Hepatic stellate cell (primary cell): ENCODE measurements at regions not wholly inside any gene's neighbourhood (a gene's known extent, or its start where the extent isn't known, plus 50 kb on each side); places are given as distances from the start of the nearest gene placed in this dataset.

Experiments used
- DNase-seq: peaks from one replicate; pipeline ENCODE4 v3.0.0; 2011; ENCODE audit warnings: low spot score

DNA sequence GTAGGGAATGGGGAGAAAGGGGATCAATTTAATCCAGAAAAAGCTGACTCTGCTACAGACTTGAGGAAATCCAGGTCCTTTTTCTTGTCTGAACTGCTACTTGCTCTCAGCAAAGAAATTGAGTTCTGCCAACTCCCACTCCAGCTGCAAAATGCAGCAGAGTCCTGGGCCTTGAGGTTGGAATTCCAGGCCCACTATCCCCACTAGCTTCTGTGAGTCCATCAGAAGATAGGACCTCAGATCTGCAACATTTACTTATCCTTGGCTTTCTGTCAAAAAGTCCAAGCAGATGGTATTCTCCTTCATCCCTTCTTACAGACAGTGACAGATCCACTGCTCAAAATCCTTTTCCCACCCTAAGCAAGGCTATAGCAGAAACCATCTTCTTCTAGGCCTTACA, 219.2 kb downstream of the ARHGAP12 start:
- no peak for DNase-seq

DNA sequence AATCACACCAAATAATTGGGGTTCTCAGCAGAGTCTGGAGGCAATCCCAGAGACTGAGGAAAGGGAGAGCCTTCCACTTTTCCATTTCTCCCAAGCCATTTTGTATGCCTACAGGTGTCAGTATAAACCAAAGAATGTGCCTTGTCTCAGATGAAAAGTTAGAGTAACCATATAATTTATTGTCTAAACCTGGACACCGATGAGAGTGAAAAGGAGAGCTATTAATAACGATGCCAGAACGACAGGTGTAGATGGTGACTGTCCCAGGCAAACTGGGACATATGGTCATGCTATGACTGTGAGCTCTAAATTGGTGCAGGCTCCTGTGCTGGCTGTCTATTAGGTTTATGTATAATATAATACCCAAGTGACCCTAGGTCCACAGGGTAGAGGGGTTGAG, 219.6 kb downstream of the ARHGAP12 start:
- DNase-seq, result no peak

DNA sequence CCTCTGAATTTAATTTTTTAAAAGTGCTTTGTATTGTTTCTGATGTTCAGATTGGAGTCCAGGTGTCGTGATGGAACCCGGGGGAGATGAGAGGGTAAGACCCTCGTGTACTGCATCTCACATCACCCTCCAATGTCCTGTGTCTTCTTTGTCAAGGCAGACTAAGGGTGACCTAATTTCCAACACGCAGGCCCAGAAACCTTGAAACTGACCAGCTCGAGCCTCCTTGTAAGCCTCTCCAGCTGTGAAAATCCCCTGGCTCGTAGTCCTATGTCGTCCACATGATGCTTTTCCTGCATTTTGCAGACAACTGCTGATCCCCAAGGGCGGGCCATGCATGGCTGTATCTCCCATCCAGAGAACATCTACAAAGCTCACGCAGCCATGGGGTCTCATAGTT, 220.2 kb downstream of the ARHGAP12 start:
- DNase-seq, result no peak

DNA sequence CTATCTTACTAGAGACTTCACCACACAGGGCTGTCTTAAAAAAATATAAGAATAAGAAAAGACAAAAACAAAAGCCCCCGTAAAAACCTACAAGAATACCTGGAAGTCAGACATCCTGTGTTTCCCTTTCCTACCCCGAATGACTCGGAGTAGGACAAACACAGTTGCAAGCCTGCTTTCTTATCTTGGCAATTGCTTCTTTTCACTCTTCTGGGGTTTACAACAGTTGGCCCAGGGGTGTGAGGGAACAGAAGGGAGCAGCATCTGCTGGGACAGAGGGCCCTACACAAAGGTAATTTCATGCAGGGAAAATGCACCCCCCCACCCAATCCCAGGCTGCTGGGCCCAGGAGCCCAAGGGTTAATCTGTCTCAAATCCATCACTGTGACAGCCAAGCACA, 220.6 kb downstream of the ARHGAP12 start:
- DNase-seq, result no peak

DNA sequence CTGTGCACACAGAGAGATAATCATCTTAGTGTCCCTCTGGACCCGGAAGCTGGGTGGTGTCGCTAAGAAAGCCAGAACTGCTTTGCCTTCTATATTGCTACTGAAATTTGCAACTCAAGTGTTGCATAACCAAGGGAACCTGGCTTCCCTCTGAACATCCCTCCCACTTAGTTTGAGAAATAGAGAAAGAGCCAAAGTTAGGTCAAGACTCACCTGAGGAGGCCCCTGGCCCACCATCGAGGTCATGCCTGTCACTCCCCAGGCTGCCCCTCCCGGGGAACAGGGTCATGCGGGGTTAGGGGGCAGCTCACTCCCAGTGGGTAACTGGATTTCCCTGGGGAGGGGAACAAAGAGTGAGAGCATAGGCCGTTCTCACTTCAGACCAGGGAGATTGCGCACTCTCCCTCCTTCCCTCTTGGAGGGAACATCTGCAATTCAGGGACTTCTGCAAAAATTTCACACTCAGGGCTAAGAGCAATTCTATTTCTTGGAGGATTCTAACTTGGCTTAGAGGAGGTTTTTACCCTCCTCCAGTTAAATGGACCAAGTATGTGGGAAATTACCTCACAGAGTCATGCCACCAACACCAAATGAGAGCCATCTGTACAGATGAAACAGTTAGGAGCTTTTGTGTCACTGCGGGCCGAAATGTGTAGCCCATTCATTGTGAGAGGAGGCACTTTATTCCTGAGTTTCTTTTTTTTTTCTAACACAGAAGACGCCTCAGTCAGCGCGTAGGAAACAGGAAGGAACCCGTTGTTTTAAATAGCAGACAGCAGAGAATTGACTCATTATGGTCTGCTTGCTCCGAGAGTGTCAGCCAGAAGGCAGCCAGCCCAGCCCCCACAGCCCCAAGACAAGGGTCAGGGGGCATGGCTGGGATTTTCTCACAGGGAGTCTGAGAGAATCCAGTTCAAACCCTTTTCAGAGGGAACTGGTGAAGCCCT, 221.3 kb downstream of the ARHGAP12 start:
- DNase-seq, result peak; percentile 48

DNA sequence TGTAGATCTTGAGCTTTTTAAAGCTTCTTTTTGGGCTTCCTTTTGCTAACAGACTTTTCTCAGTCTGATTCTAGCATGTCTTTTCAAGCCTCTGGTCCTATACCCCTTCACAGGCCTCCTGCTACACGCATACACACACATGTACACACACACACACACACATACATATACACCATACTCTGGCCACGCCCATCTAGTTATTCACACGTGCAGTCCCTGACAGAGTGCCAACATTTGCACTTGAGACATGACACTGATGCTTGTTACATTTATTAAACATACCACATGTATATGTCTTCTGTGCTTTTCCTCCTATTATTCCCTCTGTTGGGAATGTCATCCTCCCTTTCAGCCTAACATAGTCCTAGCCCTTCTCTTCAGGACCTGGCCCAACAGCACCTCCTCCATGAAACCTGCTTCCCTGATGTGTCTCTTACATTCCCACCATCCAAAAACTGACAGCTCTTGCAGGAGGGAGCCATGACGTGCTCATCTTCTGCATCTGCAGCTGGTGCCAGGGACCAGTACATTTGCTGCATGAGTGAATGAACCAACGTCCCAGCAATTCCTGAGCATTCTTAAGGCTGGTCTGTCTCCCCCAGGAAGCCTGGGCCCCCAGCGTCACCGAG, 222.1 kb downstream of the ARHGAP12 start:
- no peak for DNase-seq

DNA sequence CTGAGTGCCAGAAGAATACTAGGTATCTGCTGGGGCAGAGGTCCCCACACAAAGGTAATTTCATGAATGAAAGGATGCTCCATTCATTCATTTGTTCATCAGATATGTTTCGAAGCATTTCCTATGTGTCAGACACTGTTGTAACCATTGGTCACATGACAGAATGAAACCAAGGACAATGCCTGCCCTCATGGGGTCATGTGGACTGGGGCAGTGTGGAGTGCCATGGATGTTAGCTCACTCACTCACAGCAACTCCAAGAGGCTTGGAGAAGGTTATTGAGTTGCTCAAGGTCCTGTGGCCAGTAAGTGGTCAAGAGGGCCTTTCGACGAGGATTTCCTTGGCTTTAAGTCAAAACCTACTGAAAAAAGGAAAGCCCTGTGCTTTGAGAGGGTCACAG, 223.5 kb downstream of the ARHGAP12 start:
- no peak for DNase-seq

DNA sequence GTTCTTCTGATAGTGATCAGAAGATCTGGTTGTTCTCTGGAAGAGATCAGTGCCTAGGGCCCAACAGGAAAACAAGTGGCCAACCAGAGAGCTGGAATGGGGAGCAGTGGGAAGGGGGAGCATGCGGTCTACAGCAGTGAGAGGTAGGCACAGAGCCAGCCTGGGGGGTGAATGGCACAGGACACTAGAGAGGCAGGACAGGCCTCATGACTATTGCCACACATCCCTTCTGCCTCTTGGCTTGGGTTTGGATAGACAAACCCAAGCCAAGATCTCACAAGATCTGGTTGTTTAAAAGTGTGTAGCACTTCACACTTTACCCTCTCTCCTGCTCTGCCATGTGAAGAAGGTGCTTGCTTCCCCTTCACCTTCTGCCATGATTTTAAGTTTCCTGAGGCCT, 224.4 kb downstream of the ARHGAP12 start:
- no peak for DNase-seq

DNA sequence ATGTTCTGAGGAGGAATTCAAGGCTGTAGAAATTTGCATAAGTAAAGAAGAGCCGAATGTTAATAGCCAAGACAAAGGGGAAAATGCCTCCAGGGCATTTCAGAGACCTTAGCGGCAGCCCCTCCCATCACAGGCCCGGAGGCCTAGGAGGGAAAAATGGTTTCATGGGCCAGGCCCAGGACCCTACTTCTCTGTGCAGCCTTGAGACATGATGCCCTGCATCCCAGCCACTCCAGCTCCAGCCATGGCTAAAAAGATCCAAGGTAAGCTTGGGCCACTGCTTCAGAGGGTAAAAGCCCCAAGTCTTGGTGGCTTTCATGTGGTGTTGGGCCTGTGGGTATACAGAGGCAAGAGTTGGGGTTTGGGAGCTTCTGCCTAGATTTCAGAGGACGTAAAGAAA, 225.7 kb downstream of the ARHGAP12 start:
- no peak for DNase-seq

DNA sequence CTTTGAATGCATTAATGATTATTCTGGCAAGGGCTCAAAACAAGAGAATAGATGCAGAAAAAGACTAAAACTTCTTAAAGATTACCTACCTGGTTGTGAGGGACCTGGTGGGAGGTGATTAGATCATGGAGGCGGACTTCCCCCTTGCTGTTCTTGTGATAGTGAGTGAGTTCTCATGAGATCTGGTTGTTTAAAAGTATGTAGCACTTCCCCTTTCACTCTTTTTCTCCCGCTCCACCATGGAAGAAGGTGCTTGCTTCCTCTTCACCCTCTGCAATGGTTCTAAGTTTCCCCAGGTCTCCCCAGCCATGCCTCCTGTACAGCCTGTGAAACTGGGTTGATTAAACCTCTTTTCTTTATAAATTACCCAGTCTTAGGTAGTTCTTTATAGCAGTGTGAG, 226.6 kb downstream of the ARHGAP12 start:
- no peak for DNase-seq

DNA sequence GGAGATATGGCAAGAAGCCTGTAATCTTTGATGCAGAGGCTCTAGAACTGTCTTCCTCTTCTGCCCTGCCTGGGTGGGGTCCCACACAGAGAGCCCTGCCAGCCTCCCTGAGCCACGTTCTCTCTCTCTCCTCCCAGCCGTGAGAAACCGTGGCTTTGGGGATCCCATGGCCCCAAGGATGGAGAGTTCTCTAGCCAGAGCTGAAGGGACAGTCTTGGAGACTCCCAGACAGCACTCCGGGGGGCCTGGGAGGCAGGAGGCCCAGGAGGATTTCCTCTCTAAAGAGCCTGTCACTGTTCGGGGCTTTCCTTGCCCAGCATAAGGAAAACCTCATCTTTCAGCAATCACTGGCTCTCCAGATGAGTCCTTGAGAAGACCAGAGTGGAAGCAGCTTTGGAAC, 227.1 kb downstream of the ARHGAP12 start:
- no peak for DNase-seq

DNA sequence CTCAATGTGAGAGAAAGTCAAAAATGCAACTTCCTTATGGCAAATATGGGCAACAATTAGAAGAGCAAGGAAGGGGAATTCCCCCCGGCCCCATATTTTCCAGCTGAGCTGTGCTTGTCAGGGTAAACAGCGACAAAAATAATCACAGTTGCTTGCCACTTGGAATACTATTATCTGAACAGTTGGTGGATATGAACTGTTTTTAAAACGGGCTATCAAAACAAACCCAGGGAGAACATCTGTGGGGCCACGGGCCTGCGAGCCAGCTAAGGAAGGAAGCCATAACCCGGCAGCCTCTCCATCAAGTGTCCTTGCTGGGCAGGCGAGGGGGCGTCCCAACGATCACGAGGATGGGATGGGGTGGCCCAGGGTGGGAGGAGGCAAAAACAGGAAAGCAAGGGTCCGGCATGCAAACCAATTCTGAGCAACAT, 228.4 kb downstream of the ARHGAP12 start:
- DNase-seq, result no peak

DNA sequence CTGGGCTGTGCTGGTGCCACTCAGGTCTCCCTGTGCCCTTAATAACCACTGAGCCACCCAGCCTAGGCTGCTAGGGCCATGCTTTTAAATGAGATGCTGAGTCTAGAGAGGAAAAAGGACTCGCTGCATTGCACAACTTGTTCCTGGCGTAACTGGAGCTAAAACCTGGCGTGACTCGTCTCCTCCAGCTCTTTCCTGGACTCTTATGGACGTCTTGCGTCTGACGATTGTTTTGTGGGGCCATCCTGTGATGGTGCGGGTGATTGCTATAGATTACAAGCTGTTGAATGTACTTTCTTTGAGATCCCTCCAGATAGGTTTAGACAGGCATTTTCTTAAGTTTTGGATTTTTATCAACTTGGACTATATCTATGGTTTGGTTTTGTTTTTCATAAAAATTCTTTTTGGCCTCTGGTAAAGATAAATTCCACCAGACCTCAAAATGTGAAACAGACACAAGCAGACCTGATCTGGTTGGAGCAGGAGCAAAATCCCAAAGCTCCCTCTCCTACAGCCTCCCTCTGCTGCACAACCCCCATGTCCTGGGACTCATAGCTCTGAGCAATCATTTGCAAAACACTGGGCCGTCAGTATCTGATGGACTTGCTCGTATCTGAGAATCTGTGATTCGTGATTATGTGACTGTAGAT, 230.3 kb downstream of the ARHGAP12 start:
- peak; percentile 42 for DNase-seq

DNA sequence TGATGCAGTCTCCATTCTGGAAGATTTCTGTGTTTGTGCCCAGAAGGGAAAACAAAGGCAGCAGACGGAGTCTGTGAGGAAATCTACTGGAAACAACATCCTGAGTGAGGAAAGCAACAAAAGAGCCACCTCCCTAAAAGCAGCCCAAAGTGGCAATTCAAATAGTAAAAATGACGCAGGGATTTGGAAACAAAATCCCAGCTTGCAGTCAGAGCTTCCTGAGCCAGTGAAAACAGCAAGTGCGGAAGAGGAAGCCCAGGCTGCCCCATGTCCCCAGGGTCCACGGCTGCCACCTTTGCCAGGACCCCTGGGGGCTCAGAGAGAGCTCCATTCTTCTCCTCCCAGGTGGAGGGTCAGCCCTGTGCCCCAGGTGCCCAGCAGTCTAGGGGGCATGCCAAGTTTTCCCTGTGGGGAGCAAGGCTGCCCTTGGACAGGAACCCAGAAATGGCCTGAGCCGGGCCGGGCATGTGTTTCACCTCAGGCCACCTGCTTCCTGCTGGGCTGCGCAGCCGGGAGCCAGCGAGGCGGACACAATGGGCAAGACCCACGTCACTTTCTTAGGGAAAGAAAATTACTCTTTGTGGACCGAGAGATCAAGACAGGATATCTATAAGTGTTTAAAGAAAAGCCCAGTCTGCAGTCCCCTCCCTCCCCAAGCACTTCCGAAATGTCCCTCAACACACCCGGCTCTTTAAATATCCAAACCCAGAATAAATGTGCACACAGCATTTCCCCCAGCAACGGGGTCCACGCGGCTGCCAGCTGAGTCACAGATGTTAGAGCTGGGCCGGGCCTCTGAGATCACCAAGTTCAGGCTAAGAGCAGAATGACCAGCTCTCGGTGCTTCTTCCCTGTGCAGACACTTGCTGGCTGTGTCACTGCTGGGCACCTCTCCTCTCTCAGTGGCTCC, 231.1 kb downstream of the ARHGAP12 start:
- peak; percentile 66 for DNase-seq

DNA sequence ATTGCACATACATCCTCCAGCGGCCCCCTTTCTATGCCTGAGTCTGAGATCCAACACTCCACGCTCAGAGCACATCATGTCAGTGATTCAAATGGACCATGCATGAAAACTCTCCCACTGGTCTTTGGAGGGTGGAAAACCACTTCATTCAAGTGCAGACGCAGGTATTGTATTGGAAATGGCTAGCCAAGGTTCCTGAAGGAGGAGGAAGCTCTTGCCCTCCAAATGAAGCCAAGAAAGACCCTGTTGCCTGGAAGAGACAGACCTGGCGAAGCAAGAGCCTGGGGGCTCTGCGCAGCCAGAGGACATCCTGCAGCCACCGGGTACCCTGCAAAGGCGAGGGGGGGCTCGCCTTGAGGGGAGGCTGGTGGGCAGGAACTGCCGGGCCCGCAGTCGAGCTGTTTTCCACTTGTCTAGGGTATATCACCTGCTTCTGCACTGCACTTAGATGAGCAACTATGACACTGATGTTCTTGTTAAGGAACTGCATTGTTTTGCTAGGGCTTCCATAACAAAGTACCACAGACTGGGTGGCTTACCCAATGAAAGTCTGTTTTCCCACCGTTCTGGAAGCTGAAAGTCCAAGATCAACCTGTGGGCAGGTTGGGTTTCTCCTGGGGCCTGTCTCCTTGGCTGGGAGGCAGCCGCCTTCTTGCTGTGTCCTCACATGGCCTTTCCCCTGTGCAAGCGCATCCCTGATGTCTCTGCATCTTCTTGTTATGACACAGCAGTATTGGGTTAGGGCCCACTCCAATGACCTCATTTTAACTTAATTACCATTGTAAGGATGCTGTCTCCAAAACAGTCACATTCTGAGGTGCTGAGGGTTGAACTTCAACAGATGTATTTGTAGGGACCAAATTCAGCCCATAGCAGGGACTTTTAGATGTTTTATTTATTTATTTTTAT, 233.4 kb downstream of the ARHGAP12 start:
- DNase-seq, result no peak

DNA sequence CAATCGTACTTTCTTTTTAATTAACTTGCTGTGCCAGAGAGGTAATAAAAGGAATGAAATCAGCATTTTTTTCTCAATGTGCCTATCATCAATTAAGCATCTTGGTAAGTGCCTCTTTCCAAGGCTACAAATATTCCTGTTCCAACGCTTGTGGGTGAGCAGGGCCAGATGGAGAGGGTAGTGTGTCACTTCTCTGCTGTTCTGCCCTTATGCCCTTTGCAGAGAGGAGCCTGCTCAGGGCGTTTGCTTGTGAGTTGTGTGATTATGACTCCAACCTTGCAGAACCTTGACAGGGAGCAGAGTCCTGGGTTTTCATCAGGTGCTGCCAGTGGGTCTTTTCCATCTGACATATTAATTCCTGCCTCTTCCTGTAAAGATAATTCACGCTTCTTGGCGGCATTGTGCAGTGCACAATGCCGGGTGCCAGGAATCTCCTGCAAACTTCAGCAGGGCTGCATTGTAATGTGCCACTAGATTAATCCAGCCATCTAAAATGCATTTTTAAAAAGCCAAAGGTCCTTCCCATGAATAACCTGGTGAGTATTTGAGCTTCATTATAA, 234.4 kb downstream of the ARHGAP12 start:
- DNase-seq, result no peak

DNA sequence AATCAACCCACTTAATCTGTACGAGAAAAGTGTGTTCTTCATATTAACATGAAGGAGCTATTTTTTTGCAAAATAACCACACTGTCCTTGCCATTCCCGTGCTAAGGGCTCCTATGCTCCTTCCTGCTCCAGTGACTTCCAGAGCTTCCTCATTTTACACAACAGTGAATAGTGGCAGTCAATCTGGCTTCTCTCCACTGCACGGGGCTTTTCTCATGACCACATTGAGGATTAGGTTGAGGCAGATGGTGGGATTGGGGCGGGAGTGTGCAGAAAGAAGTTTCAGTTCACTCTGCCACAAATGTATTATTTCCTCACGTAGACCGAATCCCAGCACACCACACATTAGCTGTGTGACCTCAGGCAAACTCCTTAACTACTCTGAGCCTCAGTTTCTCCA, 235.1 kb downstream of the ARHGAP12 start:
- no peak for DNase-seq

DNA sequence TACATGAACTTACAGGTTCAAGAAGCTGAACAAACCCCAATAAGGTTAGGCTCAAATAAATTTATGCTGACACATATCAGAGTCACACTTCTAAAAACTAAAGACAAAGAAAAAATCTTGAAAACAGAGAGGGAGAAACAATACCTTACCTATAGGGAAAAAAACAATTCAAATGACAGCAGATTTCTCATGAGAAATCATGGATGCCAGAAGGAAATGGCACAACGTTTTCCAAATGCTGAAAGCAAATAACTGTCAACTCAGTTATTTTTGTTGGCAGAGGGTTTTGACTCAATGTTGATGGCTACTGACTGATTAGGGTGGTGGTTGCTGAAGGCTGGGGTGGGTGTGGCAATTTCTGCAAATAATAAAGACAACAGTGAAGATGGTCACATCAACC, 239.4 kb downstream of the ARHGAP12 start:
- DNase-seq, result no peak

DNA sequence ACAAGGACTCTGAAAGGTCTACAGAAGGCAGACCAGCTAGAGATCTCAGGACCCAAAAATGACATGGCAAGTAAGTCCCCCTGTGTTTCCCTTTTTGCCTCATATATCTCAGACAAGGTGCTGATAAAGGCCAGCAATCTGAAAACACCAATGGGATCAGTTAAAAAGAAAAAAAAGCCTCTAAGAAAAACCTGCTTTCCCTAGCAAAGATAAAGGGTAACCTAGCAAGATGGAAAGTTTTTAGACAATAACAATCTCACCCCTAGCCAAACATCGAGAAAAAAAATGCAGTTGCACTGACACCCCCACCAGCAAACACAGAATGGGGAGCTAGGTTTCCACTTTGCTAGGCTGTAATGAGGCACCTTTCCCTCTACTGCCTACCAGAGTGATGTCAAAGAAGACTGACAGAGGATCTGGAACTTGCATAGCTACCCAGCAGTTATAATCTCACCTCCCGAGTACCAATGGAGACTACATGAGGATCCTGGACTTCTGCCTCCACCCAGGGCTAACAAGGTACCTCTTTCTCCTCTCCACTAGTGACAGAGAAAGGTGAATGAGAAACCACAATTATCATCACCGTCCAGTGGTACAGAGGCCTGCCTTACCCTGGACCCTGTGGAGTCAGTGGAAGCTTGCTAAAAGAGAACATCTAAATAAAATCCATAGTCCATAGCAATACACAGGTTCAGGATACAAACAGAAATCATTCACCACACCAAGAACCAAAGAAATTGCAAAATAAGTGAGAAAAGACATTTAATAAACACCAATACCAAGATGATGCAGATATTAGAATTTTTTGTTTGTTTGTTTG, 240.8 kb downstream of the ARHGAP12 start:
- DNase-seq, result no peak

DNA sequence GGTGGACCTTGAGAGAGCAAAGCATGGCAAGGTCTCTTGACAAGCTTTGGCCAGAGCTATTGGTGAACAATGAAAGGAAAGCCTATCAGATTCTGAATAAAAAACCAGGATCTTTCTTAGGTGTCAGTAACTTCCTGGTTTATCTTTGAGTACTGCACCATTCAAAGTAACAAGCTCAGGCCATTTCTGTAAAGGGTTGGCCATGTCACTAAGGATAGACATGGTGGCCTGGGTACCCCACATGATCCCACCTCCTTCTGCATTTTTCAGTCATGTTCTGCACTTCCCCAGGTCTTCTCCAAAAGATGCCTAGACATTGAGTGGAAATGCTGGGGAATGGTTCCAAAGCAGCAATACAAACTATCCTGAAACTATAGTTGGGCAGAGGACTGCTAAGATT, 242.0 kb downstream of the ARHGAP12 start:
- no peak for DNase-seq
